GM18511 (cell line): ENCODE measurements at regions not wholly inside any gene's neighbourhood (a gene's known extent, or its start where the extent isn't known, plus 50 kb on each side); places are given as distances from the start of the nearest gene placed in this dataset.

Experiments
- ATAC-seq: cut with Tn5 transposase; IDR thresholded peaks from one replicate; pipeline ENCODE4 v1.9.1; 2021; ENCODE audit warnings: mild to moderate bottlenecking, moderate library complexity; ENCODE audit not compliant: unreplicated experiment

GRCh38 chr3:187950671-187951070 lies 203.3 kb upstream of the LPP start:
- no peak for ATAC-seq

- no peak for ATAC-seq
These were observed 202.3 kb upstream of the LPP start for GRCh38 chr3:187951452-187952190.

GRCh38 chr3:187952849-187953248 lies 201.1 kb upstream of the LPP start:
- no peak for ATAC-seq

GRCh38 chr3:187954516-187954872 lies 199.5 kb upstream of the LPP start:
- ATAC-seq = no peak

- ATAC-seq = no peak
These were observed 198.9 kb upstream of the LPP start for GRCh38 chr3:187954873-187955586.

- ATAC-seq = no peak
These were observed 198.4 kb upstream of the LPP start for GRCh38 chr3:187955587-187955952.

GRCh38 chr3:187957165-187957581 lies 196.8 kb upstream of the LPP start:
- no peak for ATAC-seq

- ATAC-seq = no peak
These were observed 196.4 kb upstream of the LPP start for GRCh38 chr3:187957582-187957981.

- ATAC-seq = no peak
These were observed 195.4 kb upstream of the LPP start for GRCh38 chr3:187958432-187959003.

GRCh38 chr3:187960820-187961219 lies 193.1 kb upstream of the LPP start:
- no peak for ATAC-seq

GRCh38 chr3:187961366-187961765 lies 192.6 kb upstream of the LPP start:
- no peak for ATAC-seq

GRCh38 chr3:187963003-187963676 lies 190.8 kb upstream of the LPP start:
- ATAC-seq = no peak

- no peak for ATAC-seq
These were observed 190.1 kb upstream of the LPP start for GRCh38 chr3:187963677-187964385.

- no peak for ATAC-seq
These were observed 189.2 kb upstream of the LPP start for GRCh38 chr3:187964760-187965159.

GRCh38 chr3:187966096-187966495 lies 187.9 kb upstream of the LPP start:
- ATAC-seq = no peak

GRCh38 chr3:187966636-187967406 lies 187.1 kb upstream of the LPP start:
- no peak for ATAC-seq

GRCh38 chr3:187967993-187968392 lies 186.0 kb upstream of the LPP start:
- ATAC-seq = no peak

- ATAC-seq = no peak
These were observed 184.9 kb upstream of the LPP start for GRCh38 chr3:187968883-187969580.

GRCh38 chr3:187969581-187969950 lies 184.4 kb upstream of the LPP start:
- ATAC-seq = no peak

GRCh38 chr3:187970106-187970505 lies 183.9 kb upstream of the LPP start:
- ATAC-seq = no peak
